NCI-H2227 treated with DMSO at 0.1 percent for 48 hours (cell line): ENCODE measurements at regions not wholly inside any gene's neighbourhood (a gene's known extent, or its start where the extent isn't known, plus 50 kb on each side); places are given as distances from the start of the nearest gene placed in this dataset.

Experiments used
- DNase-seq: peaks from one replicate; lab custom pipeline; 2025; lab: John Stamatoyannopoulos, UW

GRCh38 chr7:26513948-26514347 lies 222.3 kb downstream of the SNX10 start:
- DNase-seq = no peak

DNA sequence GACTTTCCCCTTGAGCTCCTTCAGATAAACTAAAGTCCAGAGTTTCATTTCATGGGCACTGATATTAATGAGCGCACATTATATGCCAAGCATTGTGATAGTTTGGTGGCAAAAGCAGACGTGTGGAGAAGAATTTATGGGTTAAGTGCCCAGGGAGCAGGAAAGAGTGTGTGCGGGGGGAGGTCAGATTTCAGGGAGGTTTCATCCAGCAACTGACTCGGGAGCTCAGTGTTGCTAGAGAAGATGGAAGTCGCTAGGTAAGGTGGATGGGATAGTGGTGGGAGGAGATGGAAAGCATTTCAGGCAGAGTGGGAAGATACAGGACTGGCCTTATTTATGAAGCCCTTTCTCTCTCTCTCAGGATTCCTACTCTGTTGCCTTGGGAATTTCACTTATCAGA lies 223.0 kb downstream of the SNX10 start:
- no peak for DNase-seq

GRCh38 chr7:26515314-26515842 lies 223.7 kb downstream of the SNX10 start:
- DNase-seq = no peak

- no peak for DNase-seq
These were observed 228.8 kb downstream of the SNX10 start for GRCh38 chr7:26520483-26520882.

- no peak for DNase-seq
These were observed 231.0 kb downstream of the SNX10 start for GRCh38 chr7:26522633-26523032.

- DNase-seq = peak; percentile 56
These were observed 234.0 kb downstream of the SNX10 start for GRCh38 chr7:26525398-26526264.

DNA sequence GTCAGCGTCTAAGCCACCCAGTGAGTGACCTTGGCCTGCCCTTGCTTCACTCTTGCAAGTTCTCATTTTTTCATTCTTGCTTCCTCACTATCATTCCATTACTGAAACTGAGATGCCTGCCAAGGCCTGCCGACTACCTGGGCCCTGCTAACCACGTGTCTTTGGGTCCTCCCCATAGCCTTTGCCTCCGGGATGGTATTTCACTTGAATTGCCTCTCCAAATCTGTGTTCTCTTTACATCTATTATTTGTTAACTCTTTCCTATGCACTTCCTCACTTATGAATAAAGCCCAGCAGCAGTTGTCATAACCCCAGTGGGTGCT lies 234.6 kb downstream of the SNX10 start:
- no peak for DNase-seq

GRCh38 chr7:26531926-26532325 lies 240.3 kb downstream of the SNX10 start:
- peak; percentile 71 for DNase-seq

DNA sequence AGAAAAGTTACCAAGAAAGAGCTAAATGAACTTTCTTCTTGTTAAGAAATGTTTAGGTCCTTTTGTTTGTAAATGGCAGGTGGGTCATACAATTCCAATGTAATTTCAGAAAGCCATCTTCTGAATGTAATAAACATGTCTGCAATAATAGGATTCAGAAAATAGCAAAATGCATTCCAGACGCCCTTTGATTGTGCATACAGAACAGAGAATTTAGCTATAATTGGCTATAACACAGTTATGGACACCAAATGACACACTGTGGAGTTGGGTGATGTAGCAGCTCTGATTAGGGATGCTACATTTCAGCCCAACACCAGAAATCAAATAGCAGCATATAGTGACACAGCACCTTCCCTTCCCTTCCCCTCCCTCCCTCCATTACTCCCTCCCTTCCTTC lies 240.8 kb downstream of the SNX10 start:
- DNase-seq = peak; percentile 60

GRCh38 chr7:26533217-26533616 lies 241.6 kb downstream of the SNX10 start:
- no peak for DNase-seq

- DNase-seq = peak; percentile 85
These were observed 243.2 kb downstream of the SNX10 start for GRCh38 chr7:26534649-26535482.

DNA sequence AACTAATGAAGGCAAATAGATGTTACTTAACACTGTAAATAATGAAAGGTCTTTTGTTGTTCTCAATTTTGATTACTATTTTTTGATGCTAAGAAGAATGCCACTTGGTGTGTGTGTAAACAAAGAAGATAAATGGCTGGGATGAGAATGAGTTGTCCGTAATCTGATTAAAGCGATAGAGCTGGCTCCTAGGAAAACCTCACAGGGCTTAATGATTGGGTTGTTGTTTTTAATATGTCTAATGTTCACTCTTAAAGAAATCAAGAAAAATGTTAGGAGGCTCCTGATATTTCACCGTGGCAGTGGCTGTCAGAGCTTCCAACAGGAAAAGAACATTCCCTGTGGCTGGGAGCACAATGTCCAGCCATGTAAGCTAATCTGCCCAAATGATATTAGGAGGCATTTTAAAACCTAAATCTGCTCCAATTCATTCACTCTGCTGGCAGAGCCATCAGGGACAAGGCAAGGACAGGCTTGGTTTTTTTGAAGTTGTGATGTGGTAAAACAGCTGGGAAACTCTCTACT lies 243.9 kb downstream of the SNX10 start:
- no peak for DNase-seq

DNA sequence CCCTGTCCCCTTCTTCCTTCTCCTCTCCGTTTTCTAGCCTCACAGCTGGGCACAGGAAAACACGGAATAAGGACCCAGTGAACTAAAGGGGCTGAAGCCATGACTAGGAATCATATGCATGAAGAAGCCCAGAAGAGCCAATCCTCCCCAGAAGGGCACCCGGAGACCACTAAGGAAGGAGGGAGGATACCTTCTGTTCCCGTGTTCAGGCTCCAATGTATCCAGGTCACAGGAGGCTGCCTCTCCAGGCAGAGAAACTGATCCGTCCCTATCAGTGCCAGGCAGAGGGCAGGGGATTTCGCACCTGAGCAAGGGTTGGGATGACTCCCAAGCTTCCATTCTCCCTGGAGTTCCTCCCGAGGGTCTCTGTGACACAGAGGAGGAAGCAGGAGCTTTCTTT lies 246.6 kb downstream of the SNX10 start:
- no peak for DNase-seq

GRCh38 chr7:26538689-26539088 lies 247.0 kb downstream of the SNX10 start:
- no peak for DNase-seq

GRCh38 chr7:26543340-26543739 lies 251.7 kb downstream of the SNX10 start:
- no peak for DNase-seq

DNA sequence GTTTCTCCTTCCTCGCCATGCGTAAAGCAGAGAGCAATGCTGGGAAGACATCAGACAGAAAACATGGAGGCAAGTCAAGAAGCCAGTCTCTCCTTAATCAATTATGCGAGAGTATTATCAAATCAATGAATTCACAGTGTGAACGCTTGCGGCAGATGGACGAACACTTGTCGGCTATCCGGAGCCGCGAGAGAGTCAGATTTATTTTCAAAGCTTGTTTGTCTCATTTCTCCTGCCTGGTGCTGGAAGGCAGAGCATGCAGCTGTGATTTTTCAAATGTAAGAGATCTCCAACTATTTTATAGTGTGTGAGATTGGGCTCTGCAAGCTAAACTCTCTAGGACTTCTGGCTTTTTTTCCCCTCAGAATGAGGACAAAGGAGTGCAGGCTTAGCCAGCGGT lies 252.3 kb downstream of the SNX10 start:
- no peak for DNase-seq

DNA sequence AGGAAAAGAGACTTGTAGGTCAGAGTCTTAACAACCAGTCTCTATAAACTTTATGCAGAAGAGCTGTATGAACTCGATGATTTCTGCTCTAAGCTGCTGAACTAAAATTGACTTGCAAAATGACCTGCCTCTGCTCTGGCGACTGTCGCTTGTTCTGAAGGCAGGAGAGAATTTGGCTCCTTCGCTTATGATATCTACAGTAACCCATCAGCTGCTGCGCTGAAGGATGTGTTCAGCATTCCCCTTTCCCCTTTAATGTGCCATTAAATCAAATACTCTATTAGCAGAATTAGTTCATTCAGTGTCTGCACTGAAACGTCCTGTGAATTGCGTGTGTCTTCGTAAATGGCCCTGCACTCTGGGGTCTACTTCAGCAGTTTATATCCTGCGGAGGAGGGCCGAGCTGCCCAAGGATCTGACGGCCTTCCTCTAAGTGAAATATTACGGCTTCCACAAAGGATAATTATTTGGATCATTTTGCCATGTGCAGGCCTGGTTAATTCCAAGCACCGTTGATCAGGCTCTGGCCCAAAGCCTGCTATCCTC lies 254.9 kb downstream of the SNX10 start:
- peak; percentile 37 for DNase-seq

DNA sequence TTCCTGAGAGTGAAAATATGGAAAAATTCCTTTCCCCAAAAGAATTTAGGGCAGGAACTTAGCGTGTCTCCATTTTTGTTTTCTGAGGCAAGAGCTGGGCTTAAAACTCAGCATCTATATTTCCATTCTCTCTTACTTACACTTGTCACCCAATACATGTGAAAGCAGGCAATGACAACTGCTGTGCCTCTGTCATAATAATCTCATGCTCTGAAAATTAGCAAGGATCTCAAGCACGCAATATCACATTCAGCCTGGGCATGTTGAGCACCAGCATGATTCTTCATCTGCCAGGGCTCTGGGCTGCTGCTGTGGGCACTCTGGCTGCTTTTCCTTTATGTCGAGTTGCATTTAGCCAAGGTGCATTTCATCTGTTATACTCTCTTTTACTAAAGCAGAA lies 255.5 kb downstream of the SNX10 start:
- DNase-seq = no peak

- no peak for DNase-seq
These were observed 257.8 kb downstream of the SNX10 start for GRCh38 chr7:26549281-26549944.

- no peak for DNase-seq
These were observed 258.8 kb downstream of the SNX10 start for GRCh38 chr7:26550492-26550891.

DNA sequence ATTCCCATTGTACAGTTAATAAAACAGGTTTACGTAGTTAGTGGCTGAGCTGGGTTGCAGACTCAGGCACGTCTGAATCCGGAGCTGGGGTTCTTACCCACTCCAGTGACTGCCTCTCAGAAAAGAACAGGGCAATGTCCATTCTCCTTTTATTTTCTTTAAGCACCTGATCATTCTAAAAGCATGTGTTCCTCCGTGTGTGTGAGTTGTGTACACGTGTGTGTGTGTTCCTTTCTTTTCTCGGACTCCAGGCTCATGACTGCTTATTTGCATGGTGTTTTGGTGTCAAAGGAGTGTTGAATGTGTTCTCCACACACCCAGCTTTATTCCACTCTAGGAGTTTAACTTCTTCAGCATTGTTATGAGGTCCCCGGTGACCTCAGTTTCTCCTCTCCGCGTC lies 260.1 kb downstream of the SNX10 start:
- no peak for DNase-seq

DNA sequence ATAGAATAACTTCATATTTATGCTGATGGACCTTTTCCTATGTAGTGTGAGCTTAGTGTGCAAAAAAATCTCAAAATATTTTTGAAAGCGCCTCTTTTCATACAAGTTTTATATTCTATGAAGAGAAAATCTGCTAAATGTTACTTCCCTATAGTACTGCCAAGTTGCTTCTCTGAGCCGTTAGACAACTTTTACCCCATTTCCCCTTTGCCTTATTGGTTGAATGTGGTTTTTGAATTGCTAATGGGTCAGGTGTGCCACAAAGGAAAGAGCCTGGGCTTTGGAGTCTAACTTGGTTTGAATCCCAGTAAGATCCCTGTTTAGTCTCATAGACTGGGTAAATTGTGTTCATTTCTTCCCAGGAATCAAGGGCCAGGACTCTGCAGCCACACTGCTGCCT lies 261.5 kb downstream of the SNX10 start:
- no peak for DNase-seq
